ENCODE measurements at regions not wholly inside any gene's neighbourhood (a gene's known extent, or its start where the extent isn't known, plus 50 kb on each side); places are given as distances from the start of the nearest gene placed in this dataset.

GRCh38 chr5:164009621-164010020, 504.2 kb downstream of the MAT2B start:
- TF ChIP-seq CTCF (IDR thresholded peaks at IDR 0.05): no peak
- no peak for TF ChIP-seq EZH2 (IDR thresholded peaks at IDR 0.05; ENCODE audit: borderline replicate concordance, insufficient read depth, low read depth, low read length, poor library complexity, severe bottlenecking)
